Sigmoid colon (tissue), 6 donors: ENCODE measurements at regions not wholly inside any gene's neighbourhood (a gene's known extent, or its start where the extent isn't known, plus 50 kb on each side); places are given as distances from the start of the nearest gene placed in this dataset.

Experiments used
- DNase-seq: peaks from one replicate; pipeline ENCODE4 v3.0.0-alpha.2; 2019
- H3K27ac ChIP-seq, 4 donors: fragments of 200-600 bp; sonication (generic); one replicate each; pipeline ENCODE4 v1.5.1; 2016 to 2019; ENCODE audit warnings: mild to moderate bottlenecking in 1 of 4
- H3K27me3 ChIP-seq, 3 donors: fragments of 200-600 bp; sonication (generic); one replicate each; pipeline ENCODE4 v1.5.1; 2019; ENCODE audit warnings: mild to moderate bottlenecking in 1 of 3
- H3K36me3 ChIP-seq, 4 donors: fragments of 200-600 bp; sonication (generic); one replicate each; pipeline ENCODE4 v1.5.1; 2016 to 2019
- H3K4me1 ChIP-seq, 4 donors: fragments of 200-600 bp; sonication (generic); one replicate each; pipeline ENCODE4 v1.5.1; 2017 to 2019
- H3K4me3 ChIP-seq, 4 donors: fragments of 200-600 bp; sonication (generic); one replicate each; pipeline ENCODE4 v1.5.1; 2017 to 2019; ENCODE audit warnings: mild to moderate bottlenecking in 2 of 4, moderate library complexity in 1 of 4
- H3K9me3 ChIP-seq, 4 donors: fragments of 200-600 bp in 3 of 4; sonication (generic) in 3 of 4; one replicate each; pipeline versions ENCODE4 v1.5.1 to v1.6.1; 2013 to 2019
- EP300 ChIP-seq, 4 donors: sonication (generic); formaldehyde crosslinking; IDR thresholded peaks; one replicate each; pipeline ENCODE4 v1.6.1; 2017; ENCODE audit warnings: antibody characterized with exemption in 4 of 4
- POLR2A ChIP-seq, 2 donors: fragments of 450-650 bp; IDR thresholded peaks; one replicate each; pipeline ENCODE4 v1.6.1; 2016; ENCODE audit warnings: antibody characterized with exemption in 2 of 2, mild to moderate bottlenecking in 2 of 2, moderate library complexity in 2 of 2
- POLR2AphosphoS5 ChIP-seq, 4 donors: sonication (generic); formaldehyde crosslinking; IDR thresholded peaks; one replicate each; pipeline ENCODE4 v1.6.1; 2017; ENCODE audit warnings: antibody characterized with exemption in 4 of 4
- WGBS, 2 donors: extraction: QIAGEN DNeasy Blood & Tissue Kit; methylation state at CpG; one replicate each; pipeline ENCODE4 v1.1.7; 2013; 5-methylcytosine and 5-hydroxymethylcytosine counted together
- intact Hi-C: fragments of 100-400 bp; cut with DNase I; formaldehyde crosslinking; loops from one replicate; pipeline ENCODE4 v1.15.1; 2023
- TF ChIP-seq, protein P1 (sequence below), 4 experiments: fragments of 450-650 bp in 3 of 4; fragments of 200-600 bp in 1 of 4; IDR thresholded peaks; one replicate each; pipeline ENCODE4 v1.5.1; 2016 to 2019; ENCODE audit warnings: antibody characterized with exemption in 4 of 4, mild to moderate bottlenecking in 3 of 4, moderate library complexity in 2 of 4
- donor health status: healthy with polysubstance abuse.
- donor health status: healthy.

- no peaks in the 10 kb centered on the region for H3K27me3 ChIP-seq
- H3K27ac ChIP-seq, result no peak overlapping the region
- intact Hi-C loops, result no loop called here
- H3K9me3 ChIP-seq, result no peaks in the 10 kb centered on the region
- no peak for DNase-seq
- no peak overlapping the region for H3K4me3 ChIP-seq
- peaks cover 0 to 10% (median 3%) of the 10 kb centered on the region in 4 donors for H3K4me1 ChIP-seq
- TF ChIP-seq, protein P1, sequence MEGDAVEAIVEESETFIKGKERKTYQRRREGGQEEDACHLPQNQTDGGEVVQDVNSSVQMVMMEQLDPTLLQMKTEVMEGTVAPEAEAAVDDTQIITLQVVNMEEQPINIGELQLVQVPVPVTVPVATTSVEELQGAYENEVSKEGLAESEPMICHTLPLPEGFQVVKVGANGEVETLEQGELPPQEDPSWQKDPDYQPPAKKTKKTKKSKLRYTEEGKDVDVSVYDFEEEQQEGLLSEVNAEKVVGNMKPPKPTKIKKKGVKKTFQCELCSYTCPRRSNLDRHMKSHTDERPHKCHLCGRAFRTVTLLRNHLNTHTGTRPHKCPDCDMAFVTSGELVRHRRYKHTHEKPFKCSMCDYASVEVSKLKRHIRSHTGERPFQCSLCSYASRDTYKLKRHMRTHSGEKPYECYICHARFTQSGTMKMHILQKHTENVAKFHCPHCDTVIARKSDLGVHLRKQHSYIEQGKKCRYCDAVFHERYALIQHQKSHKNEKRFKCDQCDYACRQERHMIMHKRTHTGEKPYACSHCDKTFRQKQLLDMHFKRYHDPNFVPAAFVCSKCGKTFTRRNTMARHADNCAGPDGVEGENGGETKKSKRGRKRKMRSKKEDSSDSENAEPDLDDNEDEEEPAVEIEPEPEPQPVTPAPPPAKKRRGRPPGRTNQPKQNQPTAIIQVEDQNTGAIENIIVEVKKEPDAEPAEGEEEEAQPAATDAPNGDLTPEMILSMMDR (IDR thresholded peaks at IDR 0.05), result no peak
- no peak for TF ChIP-seq EP300 (IDR thresholded peaks at IDR 0.05)
- no peak for TF ChIP-seq POLR2AphosphoS5 (IDR thresholded peaks at IDR 0.05)
- TF ChIP-seq POLR2A (IDR thresholded peaks at IDR 0.05), result no peak
- 72 to 92% methylated on average over 3 of the region's 3 CpGs for WGBS, 2 donors
- no peaks in the 10 kb centered on the region for H3K36me3 ChIP-seq
Observed at GRCh38 chr3:161555320-161555719, 58.7 kb downstream of the OTOL1 start.

GRCh38 chr3:161556533-161556932 is 59.9 kb downstream of the OTOL1 start:
- intact Hi-C loops, result no loop called here
- DNase-seq, result no peak
- H3K9me3 ChIP-seq, result no peaks in the 10 kb centered on the region
- H3K4me3 ChIP-seq, result no peak overlapping the region
- no peaks in the 10 kb centered on the region for H3K36me3 ChIP-seq
- no peak overlapping the region for H3K27ac ChIP-seq
- TF ChIP-seq POLR2A (IDR thresholded peaks at IDR 0.05), result no peak
- TF ChIP-seq POLR2AphosphoS5 (IDR thresholded peaks at IDR 0.05), result no peak
- TF ChIP-seq, protein P1 (IDR thresholded peaks at IDR 0.05), result no peak
- TF ChIP-seq EP300 (IDR thresholded peaks at IDR 0.05), result no peak
- WGBS, 2 donors, result 53 to 68% methylated on average over 3 of the region's 3 CpGs
- peaks cover 0 to 10% (median 6%) of the 10 kb centered on the region in 4 donors for H3K4me1 ChIP-seq
- H3K27me3 ChIP-seq, result no peaks in the 10 kb centered on the region

GRCh38 chr3:161556941-161557340 is 60.3 kb downstream of the OTOL1 start:
- no peaks in the 10 kb centered on the region for H3K9me3 ChIP-seq
- intact Hi-C loops, result no loop called here
- TF ChIP-seq POLR2A (IDR thresholded peaks at IDR 0.05), result no peak
- TF ChIP-seq POLR2AphosphoS5 (IDR thresholded peaks at IDR 0.05), result no peak
- TF ChIP-seq, protein P1 (IDR thresholded peaks at IDR 0.05), result no peak
- no peak for TF ChIP-seq EP300 (IDR thresholded peaks at IDR 0.05)
- 10 to 44% methylated on average over 1 of the region's 1 CpG for WGBS, 2 donors
- H3K4me1 ChIP-seq, result peaks cover 0 to 10% (median 6%) of the 10 kb centered on the region in 4 donors
- no peak overlapping the region for H3K4me3 ChIP-seq
- no peak overlapping the region for H3K27ac ChIP-seq
- H3K36me3 ChIP-seq, result no peaks in the 10 kb centered on the region
- no peaks in the 10 kb centered on the region for H3K27me3 ChIP-seq
- no peak for DNase-seq

DNA sequence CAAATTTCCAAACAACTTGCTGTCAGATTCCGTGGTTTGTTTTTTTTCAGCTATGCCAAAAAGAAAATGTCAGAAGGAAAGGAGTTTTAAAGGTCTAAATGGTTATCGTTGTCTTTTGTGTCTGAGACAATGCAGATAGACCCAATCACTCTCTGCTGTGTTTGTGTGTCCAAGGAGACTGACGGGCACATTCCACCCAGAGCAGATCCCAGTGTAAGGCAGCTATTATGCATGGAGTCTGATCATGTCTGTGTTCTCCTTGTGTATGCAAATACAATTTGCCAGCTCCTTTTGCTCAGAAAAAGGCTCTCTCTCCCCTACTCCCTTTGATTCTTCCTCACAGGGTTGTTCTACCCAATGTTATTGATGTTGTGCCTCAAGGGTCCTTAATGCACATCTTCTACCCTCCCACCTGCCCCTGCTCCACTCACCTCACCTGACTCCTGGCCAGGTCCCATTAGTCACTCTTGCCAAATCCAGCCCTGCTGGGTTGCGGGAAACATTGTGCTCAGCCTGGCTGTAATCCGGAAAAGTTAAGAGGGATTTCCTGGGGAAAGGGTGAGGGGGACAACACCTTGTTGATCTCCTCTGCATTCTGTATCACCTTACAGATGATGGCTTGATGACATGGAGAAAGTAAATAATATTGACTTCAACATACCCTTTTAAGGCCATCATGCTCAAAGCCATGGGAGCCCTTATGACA is 61.0 kb downstream of the OTOL1 start:
- intact Hi-C loops, result no loop called here

More for the DNA sequence above, 61.0 kb downstream of the OTOL1 start:
- TF ChIP-seq EP300 (IDR thresholded peaks at IDR 0.05), result no peak
- TF ChIP-seq POLR2A (IDR thresholded peaks at IDR 0.05), result no peak
- TF ChIP-seq, protein P1 (IDR thresholded peaks at IDR 0.05), result no peak
- no peak for TF ChIP-seq POLR2AphosphoS5 (IDR thresholded peaks at IDR 0.05)
- Histone ChIP-seq H3K27ac (no peak overlapping the region), H3K4me1 (peaks cover 0 to 10% (median 6%) of the 10 kb centered on the region in 4 donors), H3K9me3 (no peaks in the 10 kb centered on the region), H3K4me3 (no peak overlapping the region), H3K27me3 (no peaks in the 10 kb centered on the region), H3K36me3 (no peaks in the 10 kb centered on the region)
- DNase-seq, result no peak
- WGBS, 2 donors, result 65 to 77% methylated on average over 5 of the region's 5 CpGs
